OCI-LY1 (cell line): ENCODE measurements at regions not wholly inside any gene's neighbourhood (a gene's known extent, or its start where the extent isn't known, plus 50 kb on each side); places are given as distances from the start of the nearest gene placed in this dataset.

ENCODE experiments used
- EZH2 ChIP-seq: fragments of 200-600 bp; sonication (generic), shearing (Covaris generic); IDR thresholded peaks from 2 replicates; pipeline ENCODE4 v1.8.0; 2017; ENCODE audit warnings: borderline replicate concordance, mixed run types, mild to moderate bottlenecking, antibody characterized with exemption, low read length, moderate library complexity, mixed read lengths
- TF ChIP-seq, protein P1 (sequence below): fragments of 200-600 bp; sonication (generic), shearing (Covaris generic); IDR thresholded peaks from 2 replicates; pipeline ENCODE4 v1.5.1; 2017; ENCODE audit warnings: mild to moderate bottlenecking, antibody characterized with exemption, low read length, moderate library complexity, mixed read lengths

DNA sequence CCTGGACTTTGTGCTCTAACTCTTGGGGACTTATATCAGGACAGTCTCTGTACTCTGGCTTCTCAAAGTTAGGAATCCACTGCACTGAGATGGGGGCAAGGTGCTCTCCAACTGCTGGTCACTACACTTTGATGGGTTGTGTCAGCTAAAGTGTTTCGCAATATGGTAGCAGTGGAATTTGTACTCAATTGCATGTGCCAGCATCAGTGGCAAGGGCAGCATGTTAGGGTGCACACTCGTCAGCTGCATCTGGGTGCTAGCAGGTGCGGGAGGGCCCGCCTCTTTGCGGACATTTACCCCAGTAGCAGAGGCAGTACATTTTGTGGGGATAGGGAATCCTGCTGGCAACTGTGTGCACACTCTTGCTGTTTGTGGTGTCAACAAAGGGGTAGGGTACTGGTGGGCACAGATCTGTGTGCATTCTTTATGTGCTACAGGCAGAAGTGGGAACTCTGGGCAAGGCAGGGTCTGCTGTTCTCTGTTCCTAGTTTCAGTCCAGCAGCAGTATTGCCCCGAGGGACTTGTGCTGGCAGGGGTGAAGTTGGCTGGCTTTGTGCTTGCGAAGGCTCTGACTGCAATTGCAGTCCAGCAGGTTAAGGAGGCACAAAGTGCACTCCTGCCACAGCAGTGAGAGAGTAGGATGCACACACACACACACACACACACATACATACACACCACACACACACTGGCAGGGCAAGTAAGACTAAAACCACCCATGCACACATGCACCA, 924.8 kb upstream of the CDH9 start:
- TF ChIP-seq, protein P1, sequence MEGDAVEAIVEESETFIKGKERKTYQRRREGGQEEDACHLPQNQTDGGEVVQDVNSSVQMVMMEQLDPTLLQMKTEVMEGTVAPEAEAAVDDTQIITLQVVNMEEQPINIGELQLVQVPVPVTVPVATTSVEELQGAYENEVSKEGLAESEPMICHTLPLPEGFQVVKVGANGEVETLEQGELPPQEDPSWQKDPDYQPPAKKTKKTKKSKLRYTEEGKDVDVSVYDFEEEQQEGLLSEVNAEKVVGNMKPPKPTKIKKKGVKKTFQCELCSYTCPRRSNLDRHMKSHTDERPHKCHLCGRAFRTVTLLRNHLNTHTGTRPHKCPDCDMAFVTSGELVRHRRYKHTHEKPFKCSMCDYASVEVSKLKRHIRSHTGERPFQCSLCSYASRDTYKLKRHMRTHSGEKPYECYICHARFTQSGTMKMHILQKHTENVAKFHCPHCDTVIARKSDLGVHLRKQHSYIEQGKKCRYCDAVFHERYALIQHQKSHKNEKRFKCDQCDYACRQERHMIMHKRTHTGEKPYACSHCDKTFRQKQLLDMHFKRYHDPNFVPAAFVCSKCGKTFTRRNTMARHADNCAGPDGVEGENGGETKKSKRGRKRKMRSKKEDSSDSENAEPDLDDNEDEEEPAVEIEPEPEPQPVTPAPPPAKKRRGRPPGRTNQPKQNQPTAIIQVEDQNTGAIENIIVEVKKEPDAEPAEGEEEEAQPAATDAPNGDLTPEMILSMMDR, result no peak
- no peak for TF ChIP-seq EZH2
